IPS-18c (cell line): ENCODE measurements at regions not wholly inside any gene's neighbourhood (a gene's known extent, or its start where the extent isn't known, plus 50 kb on each side); places are given as distances from the start of the nearest gene placed in this dataset.

Experiments
- H3K4me3 ChIP-seq: 2 replicates; pipeline ENCODE4 v1.7.0; 2013; ENCODE audit warnings: low read depth, mild to moderate bottlenecking, low read length, moderate library complexity; ENCODE audit not compliant: insufficient read depth
- H3K9me3 ChIP-seq: one replicate; pipeline ENCODE4 v1.6.1; 2013; ENCODE audit warnings: mild to moderate bottlenecking, low read length, moderate library complexity; ENCODE audit not compliant: control insufficient read depth, insufficient read depth

GRCh38 chr9:23542438-23542837 lies 283.6 kb downstream of the ELAVL2 start:
- peaks cover 2% of the 10 kb centered on the region for H3K9me3 ChIP-seq
- no peak overlapping the region for H3K4me3 ChIP-seq

DNA sequence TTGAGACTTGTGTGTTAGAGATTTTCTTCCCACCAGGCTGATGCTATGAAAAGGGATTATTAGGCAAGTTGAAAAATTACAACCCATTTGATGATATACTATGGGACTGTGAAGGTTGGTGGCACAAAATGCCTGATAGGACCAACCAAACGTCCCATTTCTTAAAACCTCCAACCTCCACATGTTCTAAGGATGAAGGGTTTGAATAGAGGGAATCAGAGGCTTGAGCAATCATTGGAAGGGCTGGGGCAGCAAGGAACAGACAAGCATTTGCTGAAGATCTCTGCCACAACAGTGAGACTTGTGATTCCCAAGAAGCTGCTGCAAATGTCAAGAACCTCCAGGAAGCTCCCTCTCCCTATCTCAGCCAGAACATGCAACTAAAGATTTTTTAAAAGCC lies 283.1 kb downstream of the ELAVL2 start:
- Histone ChIP-seq H3K9me3 (peaks cover 2% of the 10 kb centered on the region), H3K4me3 (no peak overlapping the region)

DNA sequence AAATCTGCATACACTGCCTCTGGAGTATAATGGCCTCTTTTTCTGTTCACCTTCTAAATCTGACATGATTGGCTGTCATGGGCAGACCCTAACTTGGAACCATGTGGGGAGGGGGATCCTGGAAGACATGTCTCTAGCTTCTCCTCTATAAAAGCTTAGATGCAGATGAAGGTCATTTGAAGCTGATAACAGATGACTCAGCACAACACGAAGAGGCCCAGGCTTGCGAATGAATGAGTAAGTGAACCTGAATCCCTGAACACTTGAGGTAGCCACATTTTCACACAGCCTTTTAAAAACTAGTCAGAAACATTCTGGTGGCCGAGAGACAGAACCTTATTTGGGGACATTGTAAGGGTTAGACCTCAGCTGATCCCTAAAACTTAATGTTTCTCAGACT lies 282.6 kb downstream of the ELAVL2 start:
- H3K9me3 ChIP-seq, result peaks cover 2% of the 10 kb centered on the region

GRCh38 chr9:23545728-23546127 lies 280.3 kb downstream of the ELAVL2 start:
- H3K4me3 ChIP-seq, result no peak overlapping the region
- H3K9me3 ChIP-seq, result peaks cover 2% of the 10 kb centered on the region

More for the DNA sequence above, 282.6 kb downstream of the ELAVL2 start:
- no peak overlapping the region for H3K4me3 ChIP-seq

GRCh38 chr9:23551311-23551721 lies 274.7 kb downstream of the ELAVL2 start:
- H3K4me3 ChIP-seq, result no peak overlapping the region
- H3K9me3 ChIP-seq, result peaks cover 2% of the 10 kb centered on the region

DNA sequence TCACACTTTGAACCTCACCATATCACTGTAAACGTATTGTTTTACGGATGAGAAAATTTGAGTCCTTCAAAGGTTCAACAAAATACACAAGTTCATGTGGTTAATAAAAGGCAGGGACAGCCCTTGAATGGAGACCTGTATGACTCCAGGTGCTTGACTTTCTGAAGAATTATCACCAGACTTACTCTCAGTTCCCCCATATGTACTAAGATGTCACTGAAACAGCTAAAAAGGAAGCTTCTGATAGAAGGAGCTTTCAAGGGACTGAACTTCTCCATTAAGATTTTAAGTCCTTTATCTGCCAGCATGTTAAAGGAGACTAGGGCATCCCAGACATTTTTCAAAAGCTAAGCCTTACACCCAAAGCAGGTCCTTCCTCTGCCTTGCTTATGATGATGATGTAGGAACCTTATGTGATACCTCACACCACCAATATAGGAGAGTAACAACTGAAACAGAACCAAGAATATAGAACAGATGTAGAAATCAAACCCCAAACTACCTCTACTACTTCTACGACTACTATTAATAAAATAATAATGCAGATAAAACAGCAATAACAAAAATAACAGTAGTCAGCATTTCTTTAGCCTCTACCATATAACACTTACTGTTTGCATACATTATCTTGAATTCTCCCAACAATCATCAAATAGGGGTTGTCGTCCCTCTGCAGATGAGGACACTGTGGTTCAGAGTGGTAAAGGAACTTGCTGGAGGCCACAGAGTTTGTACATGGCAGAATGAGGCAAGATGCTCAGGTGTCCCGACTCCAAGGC lies 273.9 kb downstream of the ELAVL2 start:
- Histone ChIP-seq H3K9me3 (no peaks in the 10 kb centered on the region), H3K4me3 (no peak overlapping the region)

DNA sequence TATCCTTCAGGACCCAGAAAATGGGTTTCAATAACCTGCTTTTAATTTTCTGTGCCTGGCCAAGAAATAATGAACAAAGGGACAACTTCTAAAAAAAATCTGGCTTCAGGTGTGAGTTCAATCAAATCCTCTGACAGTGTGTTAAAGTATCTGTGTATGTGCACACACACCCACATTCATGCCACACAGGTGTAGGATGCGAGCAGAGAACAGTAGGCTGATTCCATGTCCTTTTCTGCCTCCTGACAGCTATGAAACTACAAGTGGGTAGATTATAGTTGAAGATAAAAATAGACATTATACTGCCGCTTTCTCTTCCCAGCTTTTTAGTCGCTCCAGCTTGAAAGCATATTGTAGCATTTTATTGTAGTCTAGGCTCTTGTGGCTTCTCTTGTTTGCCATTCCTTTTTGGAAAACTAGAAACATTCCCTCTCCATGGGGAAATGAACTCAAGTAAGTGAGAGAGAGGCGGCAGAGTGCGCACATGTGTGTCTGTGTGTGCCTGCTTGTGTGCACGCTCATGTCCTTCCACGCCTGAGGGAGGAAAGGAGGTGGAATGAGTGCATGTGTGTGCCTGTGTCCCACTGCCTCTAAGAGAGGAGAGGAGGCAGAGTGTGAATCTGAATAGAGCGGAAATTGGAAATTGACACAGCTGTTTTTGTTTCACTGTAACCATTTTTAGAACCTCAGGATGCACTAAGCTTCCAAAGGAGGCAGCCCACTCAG lies 273.0 kb downstream of the ELAVL2 start:
- no peak overlapping the region for H3K4me3 ChIP-seq
- no peaks in the 10 kb centered on the region for H3K9me3 ChIP-seq

DNA sequence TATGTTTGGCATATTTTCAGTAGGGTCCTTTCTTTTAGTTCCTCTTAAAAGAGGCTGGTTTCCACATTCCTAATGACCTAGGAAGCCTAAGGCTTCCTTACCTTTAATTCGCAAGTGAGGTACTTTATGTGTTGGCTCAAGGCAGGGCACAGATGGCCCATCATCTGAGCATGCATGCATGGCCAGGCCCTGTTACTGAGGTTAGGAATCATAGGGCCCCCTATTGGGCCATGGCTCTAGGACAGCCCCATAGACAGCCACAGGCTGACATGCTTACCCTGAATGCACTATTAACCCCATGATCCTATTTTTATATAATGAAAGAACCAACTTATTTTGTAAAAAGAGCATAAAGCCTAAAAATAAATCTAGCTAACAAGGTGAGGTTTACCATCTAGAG lies 271.4 kb downstream of the ELAVL2 start:
- H3K9me3 ChIP-seq, result no peaks in the 10 kb centered on the region

GRCh38 chr9:23555851-23556250 lies 270.2 kb downstream of the ELAVL2 start:
- H3K4me3 ChIP-seq, result no peak overlapping the region
- H3K9me3 ChIP-seq, result no peaks in the 10 kb centered on the region

More for the DNA sequence above, 271.4 kb downstream of the ELAVL2 start:
- no peak overlapping the region for H3K4me3 ChIP-seq

- H3K9me3 ChIP-seq, result no peaks in the 10 kb centered on the region
- H3K4me3 ChIP-seq, result no peak overlapping the region
Measured at GRCh38 chr9:23556459-23556858, 269.6 kb downstream of the ELAVL2 start.

DNA sequence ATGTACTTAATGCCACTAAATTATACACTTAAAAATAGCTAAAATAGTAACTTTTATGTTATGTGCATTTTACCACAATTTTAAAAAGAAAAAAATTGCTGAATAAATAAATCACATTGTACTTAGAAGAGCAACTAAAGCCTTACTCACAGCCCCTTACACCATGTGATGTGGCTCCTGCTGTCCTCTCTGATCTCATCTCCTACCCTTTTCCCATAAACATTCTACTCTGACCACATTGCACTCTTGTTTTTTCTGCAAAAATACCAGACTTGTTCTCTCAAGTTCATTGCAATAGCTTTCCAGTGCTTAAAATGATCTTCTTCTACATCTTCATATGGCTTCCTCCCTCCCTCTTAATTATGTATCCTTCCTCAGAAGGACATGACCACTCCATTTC lies 268.4 kb downstream of the ELAVL2 start:
- no peak overlapping the region for H3K4me3 ChIP-seq
- no peaks in the 10 kb centered on the region for H3K9me3 ChIP-seq

DNA sequence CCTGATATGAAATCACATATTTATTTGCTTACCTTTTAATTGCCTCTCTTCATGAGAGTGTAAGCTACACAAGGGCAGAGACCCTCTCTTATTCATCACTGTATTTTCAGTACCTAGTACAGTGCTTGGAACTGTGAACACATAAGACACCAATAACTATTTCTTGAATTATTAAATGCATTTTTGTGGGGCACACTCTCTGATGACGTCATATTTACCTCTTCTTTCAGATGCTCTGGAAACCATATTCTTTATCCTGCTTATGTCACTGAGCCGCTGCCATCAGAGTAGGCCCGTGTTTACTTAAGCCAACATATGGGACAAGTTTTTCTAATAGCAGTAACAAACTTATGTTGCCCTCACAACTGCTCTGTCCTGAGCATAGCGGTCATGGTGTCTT lies 266.5 kb downstream of the ELAVL2 start:
- Histone ChIP-seq H3K4me3 (no peak overlapping the region), H3K9me3 (no peaks in the 10 kb centered on the region)

DNA sequence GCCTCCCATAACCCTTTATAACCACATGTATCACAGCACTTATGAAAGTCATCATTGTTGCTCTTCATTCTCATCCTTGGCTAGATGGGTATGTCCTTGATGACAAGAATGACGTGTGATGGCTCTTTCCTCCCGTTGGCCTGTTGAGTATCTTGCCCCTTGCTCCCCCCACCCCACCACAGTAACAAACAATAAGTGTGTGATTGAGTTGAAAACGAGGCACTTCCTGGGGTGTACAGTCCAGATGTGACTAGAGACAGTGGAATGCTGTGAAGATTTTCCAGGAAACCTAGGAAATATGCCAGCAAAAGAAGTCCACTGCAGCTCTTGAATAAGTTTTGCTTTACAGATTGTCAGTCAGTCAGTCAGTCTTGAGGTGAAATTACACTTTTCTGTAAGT lies 262.5 kb downstream of the ELAVL2 start:
- no peak overlapping the region for H3K4me3 ChIP-seq
- H3K9me3 ChIP-seq, result no peaks in the 10 kb centered on the region

DNA sequence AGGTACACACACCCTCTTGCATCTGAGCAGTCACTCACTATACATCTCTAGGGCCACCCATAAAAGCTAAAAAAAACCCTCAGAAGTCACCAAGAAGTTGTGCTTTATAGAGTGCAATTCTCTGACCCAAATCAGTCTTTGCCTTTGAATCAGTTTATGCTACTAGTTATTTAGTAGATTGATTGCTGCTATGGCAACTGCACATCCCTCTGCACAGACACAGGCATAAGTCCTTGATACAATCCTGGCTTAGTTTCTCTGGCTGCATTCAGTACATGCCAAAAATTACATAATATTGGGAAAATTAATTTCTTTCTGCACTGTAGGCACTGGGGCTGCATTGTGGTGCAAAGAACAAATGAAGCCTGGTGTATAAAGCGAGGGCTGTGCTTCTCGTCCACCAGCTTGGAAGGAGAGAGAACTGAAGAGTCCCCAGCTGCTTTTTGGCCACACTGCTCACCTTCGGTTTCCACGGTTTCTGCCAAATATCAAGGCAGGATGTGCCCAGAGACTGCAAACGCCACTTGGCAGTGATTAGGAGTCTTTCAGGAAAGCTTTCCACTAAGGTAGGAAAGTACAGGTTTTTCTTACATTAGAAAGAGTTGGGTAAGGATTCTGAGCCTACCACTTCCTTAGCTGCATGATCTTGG lies 258.4 kb downstream of the ELAVL2 start:
- H3K9me3 ChIP-seq, result no peaks in the 10 kb centered on the region

DNA sequence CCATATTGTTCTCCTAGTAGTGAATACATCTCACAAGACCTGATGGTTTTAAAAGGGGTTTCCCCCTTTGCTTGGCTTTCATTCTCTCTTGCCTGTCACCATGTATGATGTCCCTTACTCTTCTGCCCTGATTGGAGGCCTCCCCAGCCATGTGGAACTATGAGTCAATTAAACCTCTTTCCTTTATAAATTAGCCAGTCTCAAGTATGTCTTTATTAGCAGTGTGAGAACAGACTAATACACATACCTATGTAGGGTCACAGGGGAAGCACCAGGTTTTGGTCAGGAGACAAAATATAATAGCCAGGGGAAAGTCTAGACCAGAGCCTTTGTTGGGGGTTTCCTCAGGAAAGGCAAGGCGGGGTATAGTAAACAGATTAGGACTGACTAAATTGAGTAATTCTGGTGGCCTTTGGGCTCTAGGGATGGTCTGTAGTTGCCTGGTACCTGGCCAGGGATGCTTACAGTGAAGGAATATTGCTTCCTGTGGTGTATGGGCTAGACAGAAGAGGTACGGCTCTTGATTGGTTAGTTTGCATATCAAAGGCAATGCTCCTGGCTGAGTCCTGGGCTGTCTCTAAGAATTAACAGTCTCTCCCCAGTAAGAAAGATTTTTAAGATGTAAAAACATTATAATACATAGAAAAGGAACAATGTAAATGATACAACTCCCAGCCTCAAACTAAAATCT lies 254.5 kb downstream of the ELAVL2 start:
- H3K4me3 ChIP-seq, result no peak overlapping the region

More for the DNA sequence above, 258.4 kb downstream of the ELAVL2 start:
- H3K4me3 ChIP-seq, result no peak overlapping the region

GRCh38 chr9:23573800-23574199 lies 252.2 kb downstream of the ELAVL2 start:
- H3K9me3 ChIP-seq, result no peaks in the 10 kb centered on the region
- H3K4me3 ChIP-seq, result no peak overlapping the region

More for the DNA sequence above, 254.5 kb downstream of the ELAVL2 start:
- H3K9me3 ChIP-seq, result no peaks in the 10 kb centered on the region

GRCh38 chr9:23577611-23578010 lies 248.4 kb downstream of the ELAVL2 start:
- H3K9me3 ChIP-seq, result no peaks in the 10 kb centered on the region
- no peak overlapping the region for H3K4me3 ChIP-seq
